COR-L47 (cell line): ENCODE measurements at regions not wholly inside any gene's neighbourhood (a gene's known extent, or its start where the extent isn't known, plus 50 kb on each side); places are given as distances from the start of the nearest gene placed in this dataset.
"Not testable (repeated sequence)": the region's sequence is repeated elsewhere in the genome, so short reads cannot be mapped to it uniquely, and the experiment has no call there.

Experiments used
- DNase-seq: peaks from one replicate; lab custom pipeline; 2025; lab: John Stamatoyannopoulos, UW

DNA sequence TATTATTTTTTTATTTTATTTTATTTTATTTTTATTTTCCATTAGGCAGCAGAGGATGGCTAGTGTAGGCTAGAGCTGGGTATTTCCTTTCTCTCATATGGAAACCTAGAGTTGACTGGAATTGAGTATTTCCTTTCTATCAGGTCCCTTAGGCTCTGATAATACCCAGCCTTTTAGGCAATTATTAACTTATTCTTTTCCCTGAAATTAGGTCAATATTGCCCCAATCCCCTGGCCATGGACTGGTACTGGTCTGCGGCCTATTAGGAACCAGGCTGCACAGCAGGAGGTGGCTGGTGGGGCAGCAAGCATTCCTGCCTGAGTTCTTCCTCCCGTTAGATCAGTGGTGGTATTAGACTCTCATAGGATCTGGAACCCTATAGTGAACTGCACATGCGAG is 632.2 kb downstream of the TENT5A start:
- DNase-seq = no peak

DNA sequence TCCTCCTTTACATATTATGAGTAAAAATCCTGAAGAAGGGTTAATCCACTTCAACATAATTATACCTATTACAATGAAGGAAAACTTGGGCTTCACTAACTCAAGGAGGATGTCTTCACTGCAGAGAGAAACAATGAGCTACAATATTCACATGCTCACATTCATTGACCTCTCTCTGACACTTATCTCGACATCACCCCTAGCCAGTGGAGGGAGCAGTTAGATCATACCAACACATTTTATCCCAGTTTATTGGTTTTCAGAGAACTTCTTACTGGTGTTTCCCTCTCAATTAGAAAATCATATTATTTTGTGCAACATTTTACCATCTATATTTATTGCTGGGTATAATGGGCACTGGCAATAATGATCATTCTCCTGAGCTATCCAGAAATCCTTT is 646.5 kb downstream of the TENT5A start:
- DNase-seq = no peak

DNA sequence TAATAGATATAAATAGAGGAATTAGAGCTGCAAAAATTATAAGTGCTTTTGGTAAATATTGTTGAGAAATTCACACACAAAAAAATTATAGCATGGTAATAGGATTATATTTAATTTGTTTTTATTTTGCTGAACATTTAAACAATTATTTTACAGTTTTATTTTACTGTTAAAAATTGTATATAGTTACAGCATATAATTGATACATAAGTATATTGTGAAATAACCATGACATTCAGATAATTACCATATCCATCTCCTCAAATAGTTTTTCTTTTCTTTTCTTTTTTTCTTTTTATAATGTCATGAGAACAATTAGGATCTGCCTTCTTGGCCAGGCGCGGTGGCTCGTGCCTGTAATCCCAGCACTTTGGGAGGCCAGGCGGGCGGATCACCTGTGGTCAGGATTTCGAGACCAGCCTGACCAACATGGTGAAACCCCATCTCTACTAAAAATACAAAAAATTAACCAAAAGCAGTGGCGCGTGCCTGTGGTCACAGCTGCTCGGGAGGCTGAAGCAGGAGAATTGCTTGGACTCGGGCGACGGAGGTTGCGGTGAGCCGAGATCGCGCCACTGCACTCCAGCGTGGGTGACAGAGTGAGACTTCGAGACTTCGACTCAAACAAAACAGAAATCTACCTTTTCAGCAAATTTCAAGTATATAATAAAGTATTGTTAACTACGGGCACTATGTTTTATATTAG is 654.2 kb downstream of the TENT5A start:
- DNase-seq = no peak

DNA sequence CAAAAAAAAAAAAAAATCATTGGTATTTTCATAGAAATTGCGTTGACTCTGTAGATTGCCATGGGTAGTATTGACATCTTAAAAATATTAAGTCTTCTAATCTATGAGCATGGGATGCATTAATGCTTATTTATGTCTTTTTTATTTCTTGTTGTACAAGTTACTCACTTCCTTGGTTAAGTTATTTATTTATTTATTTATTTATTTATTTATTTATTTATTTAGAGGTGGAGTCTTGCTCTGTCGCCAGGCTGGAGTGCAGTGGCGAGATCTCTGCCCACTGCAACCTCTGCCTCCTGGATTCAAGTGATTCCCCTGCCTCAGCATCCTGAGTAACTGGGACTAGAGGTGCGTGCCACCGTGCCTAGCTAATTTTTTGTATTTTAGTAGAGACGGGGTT is 656.0 kb downstream of the TENT5A start:
- not testable (repeated sequence) for DNase-seq

DNA sequence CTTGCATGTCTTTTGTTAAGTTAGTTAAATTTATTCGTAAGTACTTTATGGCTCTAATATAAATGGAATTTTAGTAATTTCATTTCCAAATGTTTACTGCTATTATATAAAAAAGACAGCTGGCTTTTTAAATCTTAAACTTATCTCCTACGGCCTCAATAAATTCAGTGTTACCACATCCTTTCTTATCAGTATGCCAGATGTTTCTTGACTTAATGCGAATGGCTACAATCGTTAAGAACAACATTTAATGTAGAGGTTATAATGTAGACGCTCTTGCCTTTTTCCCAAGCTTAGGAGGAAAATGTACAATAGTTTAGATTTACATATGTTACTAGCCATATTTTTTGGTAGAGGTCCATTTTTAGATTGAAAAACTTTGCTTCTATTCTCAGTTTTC is 659.4 kb downstream of the TENT5A start:
- no peak for DNase-seq

DNA sequence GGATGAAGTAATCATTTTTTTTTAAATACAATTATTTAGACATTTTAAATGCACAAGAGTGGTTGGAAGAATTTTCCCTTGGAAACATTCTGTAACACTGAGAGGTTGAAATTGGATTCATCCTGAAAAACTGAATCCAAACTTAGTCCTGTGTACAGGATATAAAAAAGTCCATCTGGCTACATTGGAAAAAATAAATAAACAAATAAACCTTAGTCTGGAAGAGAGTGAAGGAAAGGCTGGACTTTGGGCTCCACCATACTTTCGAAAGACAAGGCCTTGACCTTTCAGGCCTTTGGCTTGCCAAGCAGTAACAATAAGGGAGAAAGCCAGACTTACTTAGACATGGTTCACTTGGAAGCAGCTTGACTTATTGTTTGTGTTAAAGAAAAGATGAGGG is 664.3 kb downstream of the TENT5A start:
- no peak for DNase-seq

DNA sequence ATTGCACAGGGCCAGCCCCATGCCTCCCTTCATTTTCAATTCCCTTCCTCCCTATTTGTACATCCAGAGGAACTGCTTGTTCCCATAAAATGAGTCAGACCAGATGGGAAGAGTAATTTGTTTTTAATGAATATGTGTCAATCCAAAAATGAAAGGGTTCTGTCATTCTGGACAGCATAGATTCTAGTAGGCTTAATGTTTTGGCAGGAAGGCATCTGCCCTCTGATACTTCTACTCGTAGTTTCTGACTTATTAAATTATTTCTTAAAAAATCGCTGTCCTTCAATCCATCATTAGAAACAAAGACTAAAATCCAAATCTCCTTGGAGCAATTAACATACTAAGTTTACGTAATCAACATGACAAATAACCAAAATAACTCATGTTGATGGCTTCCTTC is 665.5 kb downstream of the TENT5A start:
- no peak for DNase-seq

DNA sequence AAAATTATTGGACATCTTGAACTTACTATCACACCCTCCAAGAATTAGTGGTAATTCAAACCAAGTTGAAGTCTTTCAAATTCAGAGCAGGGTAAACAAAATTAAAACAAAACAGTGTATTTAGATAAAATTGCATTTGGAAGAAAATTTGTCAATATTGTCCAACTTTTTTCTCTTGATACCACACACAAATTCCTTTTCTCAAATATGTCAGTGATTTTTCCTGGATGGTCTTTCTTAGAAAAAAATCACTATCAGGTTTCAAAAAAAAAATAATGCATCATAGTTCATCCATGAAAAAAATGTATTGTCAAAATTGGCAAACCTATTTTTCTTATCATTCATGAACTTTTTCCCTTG is 667.1 kb downstream of the TENT5A start:
- DNase-seq = no peak

DNA sequence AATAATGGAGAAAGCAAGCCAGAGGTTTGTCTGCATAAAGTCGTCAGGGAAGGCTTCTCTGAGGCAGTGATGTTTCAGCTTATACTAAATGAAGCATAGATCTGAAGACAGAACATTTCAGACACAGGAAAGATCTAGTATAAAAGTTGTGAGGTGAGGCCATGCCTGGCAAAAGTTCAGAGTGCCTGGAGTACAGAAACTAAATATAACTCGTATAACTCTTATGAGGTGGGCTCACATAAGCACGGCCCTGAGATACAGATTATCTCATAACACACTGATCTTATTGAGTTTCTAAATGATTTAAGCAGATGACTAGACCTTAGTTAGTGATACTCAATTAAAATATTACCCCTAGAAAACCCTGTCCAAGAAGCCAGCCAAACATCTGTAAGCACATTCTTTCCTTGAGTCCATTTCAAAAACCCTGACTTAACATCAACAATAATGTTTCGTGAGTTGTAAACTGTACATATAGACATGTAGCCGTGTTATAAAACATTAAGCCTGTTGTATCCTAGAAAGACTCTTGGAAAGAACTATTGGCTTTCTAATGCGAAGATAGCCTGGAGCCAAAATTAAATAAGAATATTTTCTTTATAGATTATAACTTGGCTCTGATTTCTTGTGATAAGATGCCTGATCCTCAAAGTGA is 667.6 kb downstream of the TENT5A start:
- no peak for DNase-seq

DNA sequence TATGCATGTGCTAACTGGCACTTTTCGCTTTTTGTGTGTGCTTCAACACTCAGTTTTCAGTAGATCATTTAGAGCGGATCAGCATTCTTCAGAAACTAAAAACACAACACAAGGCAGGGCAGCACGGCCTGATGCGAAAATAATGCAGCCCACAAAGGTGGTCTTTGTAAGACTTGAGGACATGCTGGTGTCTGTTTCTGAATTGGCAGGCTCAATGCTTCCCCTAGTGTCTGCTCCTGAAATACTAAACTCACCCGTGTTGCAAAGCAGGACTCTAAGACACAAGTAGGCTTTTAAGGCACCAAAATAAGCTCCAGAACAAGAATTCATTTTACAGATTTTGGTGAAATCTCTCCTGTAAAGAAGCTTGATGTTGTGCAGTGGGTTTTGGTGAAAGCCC is 676.5 kb downstream of the TENT5A start:
- no peak for DNase-seq

DNA sequence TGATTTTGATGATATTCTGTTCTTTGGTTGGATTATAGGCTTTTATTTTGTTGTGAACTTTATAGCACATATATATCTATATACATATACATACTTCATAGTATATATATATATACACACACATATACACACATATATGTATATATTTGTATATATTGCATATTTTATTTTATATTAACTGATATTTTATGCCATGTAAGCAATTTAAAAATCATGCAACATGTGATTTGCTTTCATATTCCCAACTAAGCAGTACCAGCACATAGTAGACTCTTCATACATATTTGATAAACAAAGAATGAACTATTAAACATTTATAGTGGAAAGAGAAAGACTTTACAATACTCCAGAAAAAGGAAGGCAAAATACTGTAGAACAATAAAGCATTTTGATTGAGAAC is 679.2 kb downstream of the TENT5A start:
- no peak for DNase-seq

DNA sequence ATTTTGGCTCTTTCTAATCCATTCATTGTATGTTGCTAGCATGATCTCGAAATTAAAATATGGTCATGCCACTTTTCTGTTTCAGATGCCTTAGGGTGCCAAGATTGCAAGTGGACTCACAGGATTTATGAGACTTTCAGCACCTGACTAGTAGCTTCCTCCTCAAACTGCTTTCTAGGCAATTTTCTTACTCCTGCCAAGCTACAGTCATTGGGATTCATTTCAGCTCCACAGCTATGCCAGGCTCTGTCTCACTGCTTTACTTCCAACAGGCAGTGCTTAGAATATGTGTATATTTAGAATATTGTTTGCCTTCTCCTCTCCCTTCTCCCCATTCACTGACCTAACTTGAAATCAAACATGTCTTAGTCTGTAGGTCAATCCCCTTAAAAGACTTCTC is 681.4 kb downstream of the TENT5A start:
- DNase-seq = no peak

DNA sequence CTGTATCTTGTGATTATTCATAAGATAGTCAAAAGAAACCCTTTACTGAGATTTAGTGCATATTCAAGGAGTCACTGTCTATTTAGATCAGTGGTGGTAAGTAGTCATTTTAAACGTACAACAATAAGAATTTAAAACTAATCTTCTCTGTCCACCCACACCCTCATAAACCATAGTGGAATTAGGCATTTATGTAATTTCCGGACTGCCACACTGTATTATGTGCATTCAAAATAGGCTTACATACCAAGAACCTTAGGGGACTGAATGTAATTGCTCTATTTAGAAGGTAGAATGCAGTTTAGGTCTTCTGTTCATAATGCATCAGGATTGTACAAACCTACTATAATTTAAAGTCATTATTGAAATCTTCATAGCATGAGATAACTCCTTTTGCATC is 685.4 kb downstream of the TENT5A start:
- no peak for DNase-seq

DNA sequence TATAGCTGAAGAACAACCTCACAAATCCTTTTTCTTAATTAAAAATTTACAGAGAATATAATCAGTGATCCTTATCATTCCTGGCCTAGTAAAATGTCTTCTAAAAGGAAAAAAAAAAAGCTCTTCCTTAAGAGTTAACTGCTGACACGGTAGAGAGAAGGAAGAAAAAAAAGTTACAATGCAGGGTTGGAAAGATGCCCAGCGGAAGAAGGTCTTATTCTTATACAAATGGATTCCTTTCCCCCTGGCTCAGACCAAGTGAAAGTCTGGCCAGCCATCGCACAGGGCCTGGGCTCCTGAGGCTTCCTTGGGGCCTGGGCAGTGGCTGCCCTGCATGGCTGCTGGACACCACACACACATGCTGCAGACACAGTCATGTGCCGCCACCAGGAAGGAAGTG is 688.6 kb downstream of the TENT5A start:
- no peak for DNase-seq

DNA sequence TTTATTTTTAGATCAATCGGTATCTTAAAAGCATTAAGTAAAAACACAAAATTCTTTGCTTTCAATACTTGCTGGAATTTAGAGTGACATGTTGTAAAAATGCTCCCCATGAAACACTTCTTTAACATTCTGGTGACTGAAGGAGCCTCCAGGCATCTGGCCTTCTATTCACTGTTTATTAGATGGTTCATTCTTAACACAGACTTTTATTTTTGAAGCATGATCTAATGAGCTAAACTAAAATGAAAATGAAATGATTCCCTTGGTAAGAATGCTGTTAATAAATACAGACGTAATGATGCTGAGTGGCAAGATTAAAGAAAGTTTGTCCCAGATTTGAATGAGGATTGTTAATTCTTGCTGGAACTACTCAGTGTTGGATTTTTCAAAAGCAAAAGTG is 698.4 kb downstream of the TENT5A start:
- DNase-seq = no peak

DNA sequence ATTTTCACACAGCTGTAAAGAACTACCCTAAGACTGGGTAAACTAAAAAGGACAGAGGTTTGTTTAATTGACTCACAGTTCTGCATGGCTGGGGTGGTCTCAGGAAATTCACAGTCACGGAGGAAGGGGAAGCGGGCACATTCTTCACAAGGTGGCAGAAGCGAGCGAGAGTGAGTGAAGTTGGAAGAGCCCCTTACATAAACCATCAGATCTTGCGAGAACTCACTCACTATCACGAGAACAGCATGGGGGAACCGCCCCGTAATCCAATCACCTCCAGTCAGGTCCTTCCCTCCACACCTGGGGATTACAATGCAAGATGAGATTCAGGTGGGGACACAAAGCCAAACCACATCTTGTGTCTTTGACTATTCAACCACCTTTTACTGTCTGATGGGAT is 700.5 kb downstream of the TENT5A start:
- DNase-seq = no peak

DNA sequence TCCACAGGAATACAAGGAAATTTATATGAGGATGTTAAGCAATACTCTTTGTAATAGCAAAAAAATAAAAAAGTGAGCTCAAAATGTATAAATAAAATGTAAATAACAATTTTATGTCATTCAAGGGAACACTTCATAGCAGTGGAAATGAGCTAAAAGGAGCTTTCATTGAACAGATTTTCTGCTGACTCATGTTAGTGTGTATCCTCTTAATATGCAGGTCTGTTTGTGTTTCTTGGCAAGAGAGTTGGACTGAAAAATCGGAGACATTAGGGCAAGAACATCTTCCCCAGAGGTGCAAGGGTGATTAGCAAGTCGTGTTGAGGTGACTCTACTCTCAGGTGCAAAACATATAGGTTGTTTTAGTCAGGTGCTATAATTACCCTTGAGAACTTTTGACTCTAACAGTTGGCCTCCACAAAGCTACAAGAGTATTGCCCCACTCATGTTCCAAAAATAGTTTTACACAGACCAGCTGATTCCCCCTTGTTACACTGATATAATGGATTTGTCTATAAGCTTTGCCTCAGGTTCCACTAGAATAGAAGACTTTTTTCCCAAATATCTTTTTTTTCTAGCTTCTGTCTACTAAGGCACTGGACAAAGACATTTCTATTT is 702.9 kb downstream of the TENT5A start:
- no peak for DNase-seq

DNA sequence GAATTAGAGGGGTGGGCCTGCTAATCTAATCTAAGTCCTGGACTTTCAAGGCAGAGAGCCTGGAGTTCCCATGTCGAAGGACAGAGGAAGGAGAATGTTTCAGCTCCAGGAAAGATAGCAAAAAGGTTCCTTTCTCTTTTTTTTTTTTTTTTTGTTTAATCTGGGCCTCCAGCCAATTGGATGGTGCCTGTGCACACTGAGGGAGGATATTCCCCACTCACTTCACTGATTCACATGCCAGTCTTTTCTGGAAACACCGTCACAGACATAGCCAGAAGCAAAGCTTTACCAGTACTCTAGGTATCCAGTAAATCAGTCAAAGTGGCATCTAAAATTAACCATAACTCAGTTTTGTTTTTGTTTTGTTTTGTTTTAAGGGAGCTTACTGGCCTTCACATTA is 721.1 kb downstream of the TENT5A start:
- no peak for DNase-seq

DNA sequence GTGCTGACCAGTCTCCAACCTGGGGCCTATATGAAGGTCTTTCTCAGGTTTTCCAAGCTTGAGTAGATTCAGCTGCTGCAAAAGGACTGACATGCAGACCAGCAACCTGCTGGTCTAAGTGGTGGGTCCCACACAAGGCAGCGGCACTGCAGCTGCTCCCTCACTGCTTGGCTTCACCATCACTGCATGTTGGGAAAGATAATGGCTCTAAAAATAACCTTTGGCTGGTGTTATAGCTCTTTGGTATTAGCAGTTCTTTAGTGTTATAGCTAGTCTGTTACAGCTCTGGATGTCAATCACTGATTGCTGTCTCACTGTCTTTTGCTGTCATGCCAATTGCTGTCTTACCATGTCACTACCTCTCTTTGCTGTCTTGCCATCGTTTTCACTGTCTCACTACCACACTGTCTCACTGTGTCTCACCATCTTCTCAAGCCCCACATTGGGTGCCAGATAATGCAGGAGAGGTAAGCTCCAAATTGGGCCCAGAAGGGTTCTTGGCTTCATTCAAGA is 726.4 kb downstream of the TENT5A start:
- DNase-seq = no peak

DNA sequence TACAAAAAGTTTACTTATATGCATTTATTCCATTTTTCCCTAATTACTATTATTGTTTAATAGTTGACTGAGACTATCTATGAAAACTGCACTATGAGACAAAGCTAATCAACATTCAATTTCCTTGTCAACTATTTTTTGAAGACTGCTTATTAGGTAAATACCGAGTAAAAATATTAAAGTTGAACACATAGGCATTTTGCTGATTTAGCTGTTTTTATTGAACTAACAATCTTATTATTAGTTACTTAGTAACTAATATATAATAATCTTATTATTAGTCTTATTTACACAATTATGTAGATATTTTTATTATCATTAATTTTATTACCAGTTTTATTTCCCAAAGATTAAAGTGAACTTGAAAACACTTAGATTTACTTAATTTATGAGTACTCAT is 728.8 kb downstream of the TENT5A start:
- DNase-seq = no peak

DNA sequence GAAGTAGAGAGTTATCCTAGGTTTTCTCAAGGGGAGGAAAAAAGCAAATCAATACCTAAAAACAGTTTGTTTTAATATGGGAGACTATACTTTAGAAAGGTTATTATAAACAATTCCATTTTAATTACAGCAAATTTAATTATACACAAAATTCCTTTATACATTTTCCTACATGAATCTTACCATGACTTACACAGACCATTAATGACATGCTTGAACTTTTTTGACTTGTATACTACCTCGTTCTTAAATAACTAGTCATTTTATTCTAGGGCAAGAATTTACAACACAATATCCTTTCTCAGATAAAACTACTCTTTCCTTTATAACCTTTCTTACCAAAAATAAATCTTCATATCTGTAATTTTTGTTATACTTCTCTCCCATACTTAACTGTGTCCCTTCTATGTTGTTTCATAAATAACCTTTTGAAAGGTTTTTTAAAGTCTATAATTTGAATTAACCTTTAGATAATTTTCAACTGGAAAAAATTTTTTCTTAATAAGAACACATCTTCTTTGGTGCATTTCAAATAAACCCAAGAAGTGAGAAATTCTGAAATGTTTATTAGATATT is 729.4 kb downstream of the TENT5A start:
- DNase-seq = peak; percentile 4

DNA sequence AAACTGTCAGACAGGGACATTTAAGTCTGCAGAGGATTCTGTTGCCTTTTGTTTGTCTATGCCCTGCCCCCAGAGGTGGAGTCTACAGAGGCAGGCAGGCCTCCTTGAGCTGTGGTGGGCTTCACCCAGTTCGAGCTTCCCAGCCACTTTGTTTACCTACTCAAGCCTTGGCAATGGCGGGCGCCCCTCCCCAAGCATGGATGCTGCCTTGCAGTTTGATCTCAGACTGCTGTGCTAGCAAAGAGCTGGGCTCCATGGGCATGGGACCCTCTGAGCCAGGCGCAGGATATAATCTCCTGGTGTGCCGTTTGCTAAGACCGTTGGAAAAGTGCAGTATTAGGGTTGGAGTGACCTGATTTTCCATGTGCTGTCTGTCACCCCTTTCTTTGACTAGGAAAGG is 734.9 kb downstream of the TENT5A start:
- not testable (repeated sequence) for DNase-seq

DNA sequence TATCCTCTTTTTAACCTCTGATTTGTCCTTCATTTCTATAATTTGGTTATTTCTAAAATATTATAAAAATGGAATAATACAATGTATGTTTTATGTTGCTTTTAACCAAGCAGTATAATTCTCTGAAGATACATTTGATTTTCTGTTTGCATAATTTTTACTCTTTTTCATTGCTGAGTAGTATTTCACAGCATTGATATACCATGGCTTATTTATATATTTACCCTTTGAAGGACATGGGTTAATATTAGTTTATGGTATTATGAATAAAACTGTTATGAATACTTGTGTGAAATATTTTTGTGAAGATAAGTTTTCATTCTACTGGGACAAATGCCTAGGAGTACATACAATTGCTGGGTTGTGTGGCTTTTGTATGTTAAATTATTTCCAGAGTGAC is 748.6 kb downstream of the TENT5A start:
- DNase-seq = no peak
